ENCODE measurements at regions not wholly inside any gene's neighbourhood (a gene's known extent, or its start where the extent isn't known, plus 50 kb on each side); places are given as distances from the start of the nearest gene placed in this dataset.
"Not testable (repeated sequence)": the region's sequence is repeated elsewhere in the genome, so short reads cannot be mapped to it uniquely, and the experiment has no call there.

DNA sequence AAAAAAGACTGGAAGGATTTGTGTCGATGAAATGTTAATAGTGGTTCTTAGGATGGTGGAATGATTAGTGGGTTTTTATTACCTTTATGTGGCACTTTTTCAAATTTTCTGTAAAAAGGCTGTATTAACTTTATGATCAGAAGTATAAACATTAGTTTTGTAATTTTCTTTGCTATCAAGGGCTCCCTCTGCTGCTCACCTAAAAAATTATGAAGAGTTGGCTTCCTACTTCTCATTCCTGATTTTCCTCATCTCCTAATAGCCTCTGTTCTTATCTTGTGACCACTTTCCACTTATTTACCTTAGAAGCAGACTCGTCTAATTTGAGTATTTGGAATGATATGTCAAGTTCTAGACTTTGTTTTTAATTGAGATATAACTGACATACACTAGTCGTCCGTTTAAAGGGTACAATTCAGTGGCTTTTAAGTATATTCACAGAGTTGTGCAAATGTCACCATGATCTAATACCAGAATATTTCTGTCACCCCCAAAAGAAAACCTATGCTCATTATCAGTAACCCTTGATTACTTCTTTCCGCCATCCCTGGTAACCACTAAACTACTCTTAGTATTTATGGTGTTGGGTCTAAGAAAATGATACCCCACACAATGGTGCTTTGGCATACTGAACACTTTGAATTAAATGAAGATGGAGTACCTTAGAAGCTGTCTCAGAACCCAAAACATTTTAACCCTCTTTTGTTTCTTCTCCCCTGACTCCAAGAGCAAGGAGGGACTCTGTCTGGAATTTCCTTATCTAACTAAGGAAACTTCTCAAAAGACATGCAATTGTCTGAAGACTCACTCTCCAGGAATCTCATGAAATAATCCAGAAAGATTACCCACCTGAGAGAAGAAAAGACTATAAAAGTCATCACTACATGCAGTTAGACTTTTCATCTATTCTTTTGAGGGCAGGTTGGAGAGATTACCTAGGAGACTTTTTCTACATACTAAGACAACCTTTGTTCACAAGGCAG is 311.3 kb downstream of the DLEU7 start:
- H3K4me1 ChIP-seq (ENCODE audit: control insufficient read depth, insufficient read depth, low read length): peaks cover 10% of the 10 kb centered on the region
- no peaks in the 10 kb centered on the region for H3K9me3 ChIP-seq (ENCODE audit: control insufficient read depth, insufficient read depth, low read length)
- H3K4me3 ChIP-seq (ENCODE audit: low read depth, low read length): no peak overlapping the region
- H3K9ac ChIP-seq (ENCODE audit: low read depth, low read length): no peak overlapping the region
- H3K27me3 ChIP-seq (ENCODE audit: control insufficient read depth, insufficient read depth, low read length): no peaks in the 10 kb centered on the region
- no peaks in the 10 kb centered on the region for H3K36me3 ChIP-seq (ENCODE audit: control insufficient read depth, insufficient read depth, low read length)

DNA sequence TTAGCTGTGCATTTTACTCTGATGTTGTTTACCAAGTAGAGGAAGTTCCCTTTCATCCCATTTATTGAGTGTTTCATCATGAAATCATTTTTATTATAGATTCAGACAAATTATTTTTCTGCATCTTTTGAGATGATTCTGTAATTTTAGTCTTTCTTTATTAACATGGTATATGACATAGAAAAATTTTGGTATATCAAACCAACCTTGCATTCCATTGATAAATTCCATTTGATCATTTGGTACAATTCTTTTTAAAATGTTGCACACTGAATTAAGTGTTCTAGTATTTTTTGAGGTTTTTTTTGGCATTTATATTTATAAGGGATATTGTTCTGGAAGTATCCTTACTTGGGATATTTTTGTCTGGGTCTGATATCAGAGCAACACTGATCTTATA is 308.4 kb downstream of the DLEU7 start:
- H3K9ac ChIP-seq (ENCODE audit: low read depth, low read length): no peak overlapping the region
- no peaks in the 10 kb centered on the region for H3K4me1 ChIP-seq (ENCODE audit: control insufficient read depth, insufficient read depth, low read length)
- H3K4me3 ChIP-seq (ENCODE audit: low read depth, low read length): no peak overlapping the region
- H3K9me3 ChIP-seq (ENCODE audit: control insufficient read depth, insufficient read depth, low read length): no peaks in the 10 kb centered on the region
- H3K36me3 ChIP-seq (ENCODE audit: control insufficient read depth, insufficient read depth, low read length): no peaks in the 10 kb centered on the region
- H3K27me3 ChIP-seq (ENCODE audit: control insufficient read depth, insufficient read depth, low read length): no peaks in the 10 kb centered on the region

DNA sequence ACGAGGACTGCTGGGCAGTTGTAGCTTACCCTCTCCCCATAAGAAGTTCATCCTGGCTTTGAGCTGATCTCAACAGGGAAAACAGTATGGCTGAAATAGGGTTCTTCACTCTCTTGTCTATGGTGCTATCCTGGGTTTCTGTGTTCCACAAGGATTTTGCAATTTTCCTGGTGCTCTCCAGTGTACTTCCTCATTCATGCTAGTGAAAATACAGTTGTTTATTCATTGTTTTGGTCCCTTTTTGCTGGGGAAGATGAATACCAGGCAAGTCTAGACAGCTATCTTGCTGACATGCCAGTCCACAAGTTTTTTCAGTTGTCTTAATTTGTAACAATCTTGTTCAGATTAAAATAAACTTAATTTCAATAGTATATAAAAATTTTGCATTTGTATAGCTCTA is 306.5 kb downstream of the DLEU7 start:
- H3K4me1 ChIP-seq (ENCODE audit: control insufficient read depth, insufficient read depth, low read length): no peaks in the 10 kb centered on the region
- no peaks in the 10 kb centered on the region for H3K36me3 ChIP-seq (ENCODE audit: control insufficient read depth, insufficient read depth, low read length)
- no peak overlapping the region for H3K9ac ChIP-seq (ENCODE audit: low read depth, low read length)
- H3K27me3 ChIP-seq (ENCODE audit: control insufficient read depth, insufficient read depth, low read length): no peaks in the 10 kb centered on the region
- H3K9me3 ChIP-seq (ENCODE audit: control insufficient read depth, insufficient read depth, low read length): no peaks in the 10 kb centered on the region
- H3K4me3 ChIP-seq (ENCODE audit: low read depth, low read length): no peak overlapping the region

DNA sequence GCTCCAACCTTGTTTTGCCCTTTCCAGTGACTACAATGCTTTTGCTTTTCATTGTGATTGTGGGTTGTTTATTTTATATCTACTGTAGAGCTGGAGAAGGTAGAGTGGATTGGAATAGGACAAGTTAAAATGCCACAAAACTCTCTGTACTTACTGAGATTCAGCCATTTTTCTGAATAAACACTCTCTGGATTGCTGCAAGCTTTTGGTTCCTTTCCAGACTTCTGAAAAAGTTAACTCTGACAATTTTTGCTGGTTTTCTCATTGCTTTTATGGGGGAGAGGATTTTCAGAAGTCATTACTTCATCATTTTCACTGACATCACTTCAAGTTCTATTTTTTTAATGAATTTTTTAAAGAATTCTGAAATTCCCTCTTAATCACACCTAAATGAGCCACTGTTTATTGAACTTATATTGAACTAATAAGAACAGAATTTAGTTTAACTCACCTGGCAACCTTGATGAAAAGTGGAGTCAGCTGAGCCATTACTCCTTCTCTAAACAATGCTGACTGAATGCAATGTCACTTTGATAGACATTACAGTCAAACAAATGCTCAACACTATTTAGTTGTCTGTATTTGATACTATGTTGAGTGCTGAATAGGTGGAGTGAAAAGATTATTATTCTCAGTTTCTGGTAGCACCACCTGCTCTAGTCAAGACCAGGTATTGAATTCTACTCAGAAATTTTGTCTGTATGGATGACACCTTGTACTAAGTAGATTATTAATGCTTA is 303.5 kb downstream of the DLEU7 start:
- H3K9ac ChIP-seq (ENCODE audit: low read depth, low read length): no peak overlapping the region
- H3K27me3 ChIP-seq (ENCODE audit: control insufficient read depth, insufficient read depth, low read length): no peaks in the 10 kb centered on the region
- H3K36me3 ChIP-seq (ENCODE audit: control insufficient read depth, insufficient read depth, low read length): no peaks in the 10 kb centered on the region
- no peak overlapping the region for H3K4me3 ChIP-seq (ENCODE audit: low read depth, low read length)
- H3K4me1 ChIP-seq (ENCODE audit: control insufficient read depth, insufficient read depth, low read length): peaks cover 6% of the 10 kb centered on the region
- H3K9me3 ChIP-seq (ENCODE audit: control insufficient read depth, insufficient read depth, low read length): no peaks in the 10 kb centered on the region

DNA sequence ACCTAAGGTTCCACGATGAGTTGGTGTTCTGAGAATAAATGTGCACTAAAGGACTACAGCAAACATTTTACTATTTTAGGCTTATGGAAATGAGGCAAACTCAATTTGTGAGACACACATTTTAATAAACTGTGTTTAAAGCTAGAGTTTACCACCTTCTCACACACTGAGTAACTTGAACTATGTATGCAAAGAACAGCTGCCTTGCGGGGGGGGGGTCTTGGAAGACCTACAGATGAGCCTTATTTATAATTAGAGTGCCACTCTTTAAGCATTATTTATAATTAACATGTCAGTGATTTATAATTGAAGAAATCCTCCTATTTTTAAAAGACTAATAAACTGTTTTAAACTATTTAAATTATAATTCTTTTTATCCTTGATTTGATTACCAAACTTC is 300.4 kb downstream of the DLEU7 start:
- no peak overlapping the region for H3K4me3 ChIP-seq (ENCODE audit: low read depth, low read length)
- peaks cover 6% of the 10 kb centered on the region for H3K4me1 ChIP-seq (ENCODE audit: control insufficient read depth, insufficient read depth, low read length)
- no peaks in the 10 kb centered on the region for H3K9me3 ChIP-seq (ENCODE audit: control insufficient read depth, insufficient read depth, low read length)
- H3K27me3 ChIP-seq (ENCODE audit: control insufficient read depth, insufficient read depth, low read length): no peaks in the 10 kb centered on the region
- no peak overlapping the region for H3K9ac ChIP-seq (ENCODE audit: low read depth, low read length)
- no peaks in the 10 kb centered on the region for H3K36me3 ChIP-seq (ENCODE audit: control insufficient read depth, insufficient read depth, low read length)

DNA sequence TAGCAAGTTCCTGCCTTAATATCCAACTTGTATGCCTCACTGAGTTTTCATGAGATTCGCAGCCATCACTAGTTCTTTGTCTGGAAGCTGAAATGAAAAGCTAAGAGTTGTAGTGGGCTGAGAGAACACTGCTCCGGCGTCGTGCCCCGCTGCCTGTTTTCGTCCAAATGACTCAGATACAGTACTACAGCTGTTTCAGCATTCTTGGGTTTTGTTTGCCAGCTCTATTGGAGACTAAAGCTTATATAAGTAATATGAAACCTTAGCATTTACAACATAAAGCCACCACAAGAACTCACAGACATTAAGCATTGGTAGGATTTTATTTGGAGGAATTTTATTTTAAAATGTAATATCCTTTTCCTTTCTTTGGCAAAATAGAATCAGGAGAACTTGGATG is 299.7 kb downstream of the DLEU7 start:
- Histone ChIP-seq H3K4me3 (ENCODE audit: low read depth, low read length) (no peak overlapping the region), H3K4me1 (ENCODE audit: control insufficient read depth, insufficient read depth, low read length) (peaks cover 8% of the 10 kb centered on the region), H3K9ac (ENCODE audit: low read depth, low read length) (no peak overlapping the region), H3K9me3 (ENCODE audit: control insufficient read depth, insufficient read depth, low read length) (no peaks in the 10 kb centered on the region), H3K36me3 (ENCODE audit: control insufficient read depth, insufficient read depth, low read length) (no peaks in the 10 kb centered on the region), H3K27me3 (ENCODE audit: control insufficient read depth, insufficient read depth, low read length) (no peaks in the 10 kb centered on the region)

DNA sequence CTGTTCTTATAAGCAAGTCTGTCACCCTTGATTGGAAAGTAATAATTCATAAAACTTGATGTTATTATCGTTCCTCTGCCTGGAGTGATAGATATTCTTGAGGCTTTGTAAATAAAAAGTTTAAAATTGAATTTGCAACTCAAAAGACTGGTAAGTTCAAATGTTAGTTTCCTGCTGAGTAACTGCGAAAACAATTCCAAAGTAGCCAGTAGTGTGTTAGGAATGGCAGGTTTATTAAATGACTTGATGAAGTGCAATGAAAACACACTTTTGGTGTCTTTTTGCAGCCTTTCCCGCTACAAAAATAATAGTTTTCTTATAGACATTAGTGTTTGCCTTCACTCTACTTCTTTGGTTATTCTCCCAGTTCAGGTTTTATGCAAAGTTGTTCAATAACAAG is 299.3 kb downstream of the DLEU7 start:
- Histone ChIP-seq H3K36me3 (ENCODE audit: control insufficient read depth, insufficient read depth, low read length) (no peaks in the 10 kb centered on the region), H3K4me1 (ENCODE audit: control insufficient read depth, insufficient read depth, low read length) (peaks cover 9% of the 10 kb centered on the region), H3K9me3 (ENCODE audit: control insufficient read depth, insufficient read depth, low read length) (no peaks in the 10 kb centered on the region), H3K4me3 (ENCODE audit: low read depth, low read length) (no peak overlapping the region), H3K27me3 (ENCODE audit: control insufficient read depth, insufficient read depth, low read length) (no peaks in the 10 kb centered on the region), H3K9ac (ENCODE audit: low read depth, low read length) (no peak overlapping the region)

DNA sequence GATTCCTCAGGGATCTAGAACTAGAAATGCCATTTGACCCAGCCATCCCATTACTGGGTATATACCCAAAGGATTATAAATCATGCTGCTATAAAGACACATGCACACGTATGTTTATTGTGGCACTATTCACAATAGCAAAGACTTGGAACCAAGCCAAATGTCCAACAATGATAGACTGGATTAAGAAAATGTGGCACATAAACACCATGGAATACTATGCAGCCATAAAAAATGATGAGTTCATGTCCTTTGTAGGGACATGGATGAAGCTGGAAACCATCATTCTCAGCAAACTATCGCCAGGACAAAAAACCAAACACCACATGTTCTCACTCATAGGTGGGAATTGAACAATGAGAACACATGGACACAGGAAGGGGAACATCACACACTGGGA is 296.3 kb downstream of the DLEU7 start:
- not testable (repeated sequence) for H3K27me3 ChIP-seq (ENCODE audit: control insufficient read depth, insufficient read depth, low read length); H3K9ac ChIP-seq (ENCODE audit: low read depth, low read length); H3K4me1 ChIP-seq (ENCODE audit: control insufficient read depth, insufficient read depth, low read length); H3K36me3 ChIP-seq (ENCODE audit: control insufficient read depth, insufficient read depth, low read length); H3K4me3 ChIP-seq (ENCODE audit: low read depth, low read length); H3K9me3 ChIP-seq (ENCODE audit: control insufficient read depth, insufficient read depth, low read length)

DNA sequence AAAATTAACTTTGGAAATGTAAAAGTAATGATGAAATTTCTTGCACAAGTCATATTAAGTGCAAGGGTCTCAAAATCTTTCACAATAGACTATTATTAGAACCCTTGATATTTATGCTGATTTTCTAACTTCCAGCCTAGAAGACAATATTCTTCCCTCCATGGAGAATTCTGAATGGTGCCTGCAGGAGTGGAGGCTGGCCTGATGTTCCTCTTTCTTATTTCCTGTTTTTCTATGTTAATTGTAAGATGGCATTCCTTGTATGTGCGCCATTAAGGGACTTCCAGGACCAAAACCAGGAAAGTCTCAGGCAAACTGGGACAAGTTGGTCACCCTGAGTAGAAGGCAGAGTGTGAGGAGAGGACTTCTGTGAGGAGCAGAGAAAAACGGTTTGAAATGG is 294.9 kb downstream of the DLEU7 start:
- Histone ChIP-seq H3K9ac (ENCODE audit: low read depth, low read length) (no peak overlapping the region), H3K4me1 (ENCODE audit: control insufficient read depth, insufficient read depth, low read length) (peaks cover 9% of the 10 kb centered on the region), H3K27me3 (ENCODE audit: control insufficient read depth, insufficient read depth, low read length) (no peaks in the 10 kb centered on the region), H3K4me3 (ENCODE audit: low read depth, low read length) (no peak overlapping the region), H3K9me3 (ENCODE audit: control insufficient read depth, insufficient read depth, low read length) (no peaks in the 10 kb centered on the region), H3K36me3 (ENCODE audit: control insufficient read depth, insufficient read depth, low read length) (no peaks in the 10 kb centered on the region)

DNA sequence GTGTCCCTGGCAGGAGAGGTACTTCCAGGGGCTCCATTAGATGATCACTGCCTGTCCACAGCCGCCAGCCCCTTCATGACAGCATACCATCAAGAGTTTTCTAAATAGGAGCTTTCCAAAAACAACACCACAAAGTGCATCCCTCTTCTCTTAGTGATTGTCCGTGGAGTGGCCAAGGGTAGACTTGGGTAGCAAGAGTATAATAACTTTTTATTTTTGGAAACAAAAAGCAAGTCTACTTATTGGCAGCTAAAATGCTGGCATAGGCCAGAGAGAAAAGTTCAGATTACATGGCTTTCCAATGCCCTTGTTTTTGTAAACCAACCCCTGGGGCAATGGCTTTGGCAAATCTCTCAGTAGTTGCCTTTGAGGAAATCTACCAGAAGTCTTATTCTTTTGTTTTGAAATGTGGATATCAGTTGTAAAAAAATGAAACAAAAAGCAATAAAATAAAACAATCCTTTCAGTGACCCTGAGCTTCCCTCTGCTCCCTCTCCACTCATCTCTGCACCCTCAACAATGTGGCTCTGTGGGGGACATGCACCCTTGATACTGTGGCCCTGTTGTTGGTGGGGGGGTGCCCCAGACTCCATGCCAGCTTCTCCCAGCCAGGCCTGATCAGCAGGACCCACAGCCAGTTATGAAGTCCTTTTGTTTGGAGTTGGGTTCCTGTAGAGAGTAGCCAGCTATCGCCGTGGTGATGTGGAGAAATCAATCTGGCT is 294.1 kb downstream of the DLEU7 start:
- H3K9me3 ChIP-seq (ENCODE audit: control insufficient read depth, insufficient read depth, low read length): no peaks in the 10 kb centered on the region
- H3K36me3 ChIP-seq (ENCODE audit: control insufficient read depth, insufficient read depth, low read length): no peaks in the 10 kb centered on the region
- no peaks in the 10 kb centered on the region for H3K27me3 ChIP-seq (ENCODE audit: control insufficient read depth, insufficient read depth, low read length)
- no peak overlapping the region for H3K4me3 ChIP-seq (ENCODE audit: low read depth, low read length)
- peaks cover 3% of the 10 kb centered on the region for H3K4me1 ChIP-seq (ENCODE audit: control insufficient read depth, insufficient read depth, low read length)
- no peak overlapping the region for H3K9ac ChIP-seq (ENCODE audit: low read depth, low read length)

DNA sequence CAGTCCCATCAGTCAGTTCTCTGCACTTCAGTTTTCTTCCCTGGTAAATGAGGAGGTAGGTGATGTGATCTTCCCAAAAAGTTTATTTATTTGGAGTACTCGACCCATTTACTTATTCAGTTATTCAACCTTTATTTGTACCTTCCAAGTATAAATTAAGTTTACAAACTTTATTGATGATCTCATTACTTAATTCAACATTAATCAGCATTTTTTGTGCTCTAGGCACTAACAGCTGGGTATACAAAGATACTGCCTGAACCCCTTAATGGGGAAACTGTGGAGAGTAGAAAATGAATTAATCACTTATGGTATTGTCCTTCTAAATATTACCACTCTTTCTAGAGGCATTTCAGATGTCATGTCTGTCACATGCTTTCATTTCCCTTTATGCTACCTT is 293.3 kb downstream of the DLEU7 start:
- H3K9ac ChIP-seq (ENCODE audit: low read depth, low read length): no peak overlapping the region
- H3K4me3 ChIP-seq (ENCODE audit: low read depth, low read length): no peak overlapping the region
- H3K27me3 ChIP-seq (ENCODE audit: control insufficient read depth, insufficient read depth, low read length): no peaks in the 10 kb centered on the region
- no peaks in the 10 kb centered on the region for H3K9me3 ChIP-seq (ENCODE audit: control insufficient read depth, insufficient read depth, low read length)
- peaks cover 2% of the 10 kb centered on the region for H3K4me1 ChIP-seq (ENCODE audit: control insufficient read depth, insufficient read depth, low read length)
- no peaks in the 10 kb centered on the region for H3K36me3 ChIP-seq (ENCODE audit: control insufficient read depth, insufficient read depth, low read length)

All from iPS-15b (cell line).